Amniotic epithelial cell (primary cell): ENCODE measurements at regions not wholly inside any gene's neighbourhood (a gene's known extent, or its start where the extent isn't known, plus 50 kb on each side); places are given as distances from the start of the nearest gene placed in this dataset.

ENCODE experiments used
- DNase-seq: peaks from one replicate; pipeline ENCODE4 v3.0.0-alpha.2; 2010; ENCODE audit warnings: low read depth

- DNase-seq = no peak
Observed at GRCh38 chr10:10587744-10588393, 429.8 kb upstream of the CELF2 start.

- peak; percentile 76 for DNase-seq
Observed at GRCh38 chr10:10589540-10590303, 427.9 kb upstream of the CELF2 start.

GRCh38 chr10:10591715-10592341, 425.8 kb upstream of the CELF2 start:
- no peak for DNase-seq

- no peak for DNase-seq
Observed at GRCh38 chr10:10596256-10596655, 421.4 kb upstream of the CELF2 start.

- no peak for DNase-seq
Observed at GRCh38 chr10:10598297-10598696, 419.4 kb upstream of the CELF2 start.

- DNase-seq = no peak
Observed at GRCh38 chr10:10600004-10600403, 417.7 kb upstream of the CELF2 start.

GRCh38 chr10:10605551-10606081, 412.1 kb upstream of the CELF2 start:
- DNase-seq = peak; percentile 75

- DNase-seq = no peak
Observed at GRCh38 chr10:10609379-10609955, 408.2 kb upstream of the CELF2 start.

GRCh38 chr10:10610171-10610570, 407.5 kb upstream of the CELF2 start:
- DNase-seq = no peak

- no peak for DNase-seq
Observed at GRCh38 chr10:10612151-10612550, 405.5 kb upstream of the CELF2 start.

- no peak for DNase-seq
Observed at GRCh38 chr10:10613656-10614244, 403.9 kb upstream of the CELF2 start.

GRCh38 chr10:10617686-10618085, 400.0 kb upstream of the CELF2 start:
- DNase-seq = no peak

- DNase-seq = no peak
Observed at GRCh38 chr10:10618139-10618538, 399.5 kb upstream of the CELF2 start.

GRCh38 chr10:10623958-10624566, 393.6 kb upstream of the CELF2 start:
- DNase-seq = no peak

- DNase-seq = no peak
Observed at GRCh38 chr10:10624567-10624962, 393.1 kb upstream of the CELF2 start.

GRCh38 chr10:10625491-10625890, 392.2 kb upstream of the CELF2 start:
- no peak for DNase-seq

- DNase-seq = no peak
Observed at GRCh38 chr10:10626734-10627133, 390.9 kb upstream of the CELF2 start.

GRCh38 chr10:10627414-10627813, 390.3 kb upstream of the CELF2 start:
- no peak for DNase-seq

GRCh38 chr10:10629512-10629911, 388.2 kb upstream of the CELF2 start:
- no peak for DNase-seq

GRCh38 chr10:10630281-10630680, 387.4 kb upstream of the CELF2 start:
- DNase-seq = no peak

- no peak for DNase-seq
Observed at GRCh38 chr10:10630782-10631181, 386.9 kb upstream of the CELF2 start.

- no peak for DNase-seq
Observed at GRCh38 chr10:10642189-10642588, 375.5 kb upstream of the CELF2 start.
